Fibroblast of skin of right biceps (primary cell): ENCODE measurements at regions not wholly inside any gene's neighbourhood (a gene's known extent, or its start where the extent isn't known, plus 50 kb on each side); places are given as distances from the start of the nearest gene placed in this dataset.
A peak's percentile ranks its signal among the peaks of the same experiment; 100 is the strongest.
"Not testable (repeated sequence)": the region's sequence is repeated elsewhere in the genome, so short reads cannot be mapped to it uniquely, and the experiment has no call there.

Experiments
- DNase-seq: peaks from one replicate; pipeline ENCODE4 v3.0.0-alpha.2; 2013

- DNase-seq, result no peak
These were observed 368.9 kb downstream of the BUD13 start for GRCh38 chr11:116403794-116404461.

- no peak for DNase-seq
These were observed 372.7 kb downstream of the BUD13 start for GRCh38 chr11:116400081-116400480.

- DNase-seq, result peak; percentile 19
These were observed 375.1 kb downstream of the BUD13 start for GRCh38 chr11:116397602-116398084.

- peak; percentile 39 for DNase-seq
These were observed 376.5 kb downstream of the BUD13 start for GRCh38 chr11:116396331-116396730.

GRCh38 chr11:116394022-116394421, 378.8 kb downstream of the BUD13 start:
- DNase-seq, result no peak

- no peak for DNase-seq
These were observed 381.8 kb downstream of the BUD13 start for GRCh38 chr11:116390963-116391362.

- DNase-seq, result no peak
These were observed 384.6 kb downstream of the BUD13 start for GRCh38 chr11:116388146-116388545.

GRCh38 chr11:116387641-116388040, 385.1 kb downstream of the BUD13 start:
- DNase-seq, result no peak

GRCh38 chr11:116386118-116386699, 386.6 kb downstream of the BUD13 start:
- DNase-seq, result no peak

GRCh38 chr11:116384876-116385275, 387.9 kb downstream of the BUD13 start:
- DNase-seq, result no peak

GRCh38 chr11:116384407-116384806, 388.4 kb downstream of the BUD13 start:
- DNase-seq, result no peak

- peak; percentile 36 for DNase-seq
These were observed 393.5 kb downstream of the BUD13 start for GRCh38 chr11:116379185-116379828.

GRCh38 chr11:116376547-116376946, 396.2 kb downstream of the BUD13 start:
- DNase-seq, result no peak

GRCh38 chr11:116376054-116376453, 396.7 kb downstream of the BUD13 start:
- DNase-seq, result no peak

GRCh38 chr11:116375221-116375620, 397.6 kb downstream of the BUD13 start:
- no peak for DNase-seq

- DNase-seq, result no peak
These were observed 398.7 kb downstream of the BUD13 start for GRCh38 chr11:116374085-116374484.

- no peak for DNase-seq
These were observed 399.5 kb downstream of the BUD13 start for GRCh38 chr11:116373104-116373944.

- no peak for DNase-seq
These were observed 401.6 kb downstream of the BUD13 start for GRCh38 chr11:116371146-116371545.

- no peak for DNase-seq
These were observed 404.0 kb downstream of the BUD13 start for GRCh38 chr11:116368784-116369183.

- no peak for DNase-seq
These were observed 405.7 kb downstream of the BUD13 start for GRCh38 chr11:116366980-116367645.

- DNase-seq, result no peak
These were observed 406.3 kb downstream of the BUD13 start for GRCh38 chr11:116366451-116366850.

- DNase-seq, result not testable (repeated sequence)
These were observed 407.9 kb downstream of the BUD13 start for GRCh38 chr11:116364925-116365324.

GRCh38 chr11:116364348-116364747, 408.4 kb downstream of the BUD13 start:
- DNase-seq, result no peak
